Loucy (cell line): ENCODE measurements at regions not wholly inside any gene's neighbourhood (a gene's known extent, or its start where the extent isn't known, plus 50 kb on each side); places are given as distances from the start of the nearest gene placed in this dataset.

Source experiments
- H2AFZ ChIP-seq: fragments of 200-600 bp; sonication (generic); 2 replicates; pipeline ENCODE4 v1.6.0; 2016; ENCODE audit warnings: antibody characterized with exemption, mild to moderate bottlenecking, low read length, moderate library complexity
- H3F3A ChIP-seq: fragments of 200-600 bp; 2 replicates; pipeline ENCODE4 v1.6.0; 2016; ENCODE audit warnings: antibody characterized with exemption, low read depth, mild to moderate bottlenecking
- H3K27me3 ChIP-seq: fragments of 200-600 bp; sonication (generic); 2 replicates; pipeline ENCODE4 v1.6.1; 2014; ENCODE audit warnings: low read length, mild to moderate bottlenecking; ENCODE audit not compliant: insufficient read depth, poor library complexity, severe bottlenecking
- H3K36me3 ChIP-seq: fragments of 200-600 bp; sonication (generic); 2 replicates; pipeline ENCODE4 v1.6.1; 2016; ENCODE audit warnings: low read length; ENCODE audit not compliant: insufficient read depth
- H3K4me1 ChIP-seq: fragments of 200-600 bp; sonication (generic); 2 replicates; pipeline ENCODE4 v1.5.1; 2014; ENCODE audit warnings: low read length, mild to moderate bottlenecking; ENCODE audit not compliant: insufficient read depth, poor library complexity, severe bottlenecking
- H3K4me2 ChIP-seq: fragments of 200-600 bp; sonication (generic); 2 replicates; pipeline ENCODE4 v1.6.0; 2014; ENCODE audit warnings: antibody characterized with exemption, low read length, low read depth, mild to moderate bottlenecking; ENCODE audit not compliant: poor library complexity, severe bottlenecking
- H3K4me3 ChIP-seq: fragments of 200-600 bp; sonication (generic); 2 replicates; pipeline ENCODE4 v1.5.1; 2014; ENCODE audit warnings: low read length, mild to moderate bottlenecking, mixed read lengths; ENCODE audit not compliant: poor library complexity, severe bottlenecking
- H3K79me2 ChIP-seq: fragments of 200-600 bp; sonication (generic); 2 replicates; pipeline ENCODE4 v1.6.1; 2014; ENCODE audit warnings: low read length; ENCODE audit not compliant: insufficient read depth
- H3K9ac ChIP-seq: fragments of 200-600 bp; sonication (generic); 2 replicates; pipeline ENCODE4 v1.6.0; 2014; ENCODE audit warnings: mild to moderate bottlenecking, low read depth, low read length, moderate library complexity; ENCODE audit not compliant: poor library complexity, severe bottlenecking
- H3K9me2 ChIP-seq: fragments of 200-600 bp; sonication (generic); replicated peaks from 2 replicates; pipeline ENCODE4 v1.6.1; 2016; ENCODE audit warnings: low read depth, low read length, mixed read lengths
- H3K9me3 ChIP-seq: fragments of 200-600 bp; sonication (generic); 2 replicates; pipeline ENCODE4 v1.6.1; 2014; ENCODE audit warnings: mild to moderate bottlenecking, antibody characterized with exemption, low read length, low read depth; ENCODE audit not compliant: insufficient read depth
- H4K20me1 ChIP-seq: fragments of 200-600 bp; sonication (generic); 2 replicates; pipeline ENCODE4 v1.6.0; 2014; ENCODE audit warnings: antibody characterized with exemption, low read length, mild to moderate bottlenecking; ENCODE audit not compliant: insufficient read depth, poor library complexity, severe bottlenecking
- EZH2phosphoT487 ChIP-seq: fragments of 200-600 bp; IDR thresholded peaks from 2 replicates; pipeline ENCODE4 v1.6.1; 2018; ENCODE audit warnings: antibody characterized with exemption, mild to moderate bottlenecking, moderate library complexity, borderline replicate concordance
- TF ChIP-seq, protein P1 (sequence below): fragments of 200-600 bp; sonication (generic); conservative IDR thresholded peaks from 2 replicates; pipeline ENCODE4 v1.5.1; 2014; ENCODE audit warnings: mild to moderate bottlenecking, antibody characterized with exemption, low read length

DNA sequence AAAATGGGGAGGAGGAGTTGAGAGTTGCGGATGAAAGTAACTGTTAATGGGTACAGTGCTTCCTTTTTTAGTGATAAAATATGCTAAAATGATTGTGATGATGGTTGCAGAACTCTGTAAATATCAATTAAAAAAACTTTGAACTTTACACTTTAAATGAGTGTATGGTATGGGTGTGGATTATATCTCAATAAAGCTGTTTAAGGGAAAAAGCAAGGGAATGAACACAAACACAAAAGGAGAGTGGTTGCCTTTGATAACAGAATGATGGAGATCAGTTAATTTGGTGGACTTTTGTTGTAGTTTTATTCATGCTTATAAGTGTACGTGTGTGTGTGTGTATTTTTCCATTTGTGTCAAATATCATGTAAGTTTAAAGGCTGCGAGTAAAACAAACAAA lies 186.1 kb downstream of the ZNF608 start:
- no peak overlapping the region for H3K9ac ChIP-seq
- H3K4me1 ChIP-seq: no peaks in the 10 kb centered on the region
- no peaks in the 10 kb centered on the region for H3F3A ChIP-seq
- no peaks in the 10 kb centered on the region for H3K27me3 ChIP-seq
- no peaks in the 10 kb centered on the region for H4K20me1 ChIP-seq
- no peak for TF ChIP-seq EZH2phosphoT487
- TF ChIP-seq, protein P1, sequence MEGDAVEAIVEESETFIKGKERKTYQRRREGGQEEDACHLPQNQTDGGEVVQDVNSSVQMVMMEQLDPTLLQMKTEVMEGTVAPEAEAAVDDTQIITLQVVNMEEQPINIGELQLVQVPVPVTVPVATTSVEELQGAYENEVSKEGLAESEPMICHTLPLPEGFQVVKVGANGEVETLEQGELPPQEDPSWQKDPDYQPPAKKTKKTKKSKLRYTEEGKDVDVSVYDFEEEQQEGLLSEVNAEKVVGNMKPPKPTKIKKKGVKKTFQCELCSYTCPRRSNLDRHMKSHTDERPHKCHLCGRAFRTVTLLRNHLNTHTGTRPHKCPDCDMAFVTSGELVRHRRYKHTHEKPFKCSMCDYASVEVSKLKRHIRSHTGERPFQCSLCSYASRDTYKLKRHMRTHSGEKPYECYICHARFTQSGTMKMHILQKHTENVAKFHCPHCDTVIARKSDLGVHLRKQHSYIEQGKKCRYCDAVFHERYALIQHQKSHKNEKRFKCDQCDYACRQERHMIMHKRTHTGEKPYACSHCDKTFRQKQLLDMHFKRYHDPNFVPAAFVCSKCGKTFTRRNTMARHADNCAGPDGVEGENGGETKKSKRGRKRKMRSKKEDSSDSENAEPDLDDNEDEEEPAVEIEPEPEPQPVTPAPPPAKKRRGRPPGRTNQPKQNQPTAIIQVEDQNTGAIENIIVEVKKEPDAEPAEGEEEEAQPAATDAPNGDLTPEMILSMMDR: no peak
- H2AFZ ChIP-seq: no peak overlapping the region
- H3K9me2 ChIP-seq: no peaks in the 10 kb centered on the region
- no peaks in the 10 kb centered on the region for H3K79me2 ChIP-seq
- H3K4me2 ChIP-seq: no peak overlapping the region
- H3K4me3 ChIP-seq: no peak overlapping the region
- no peaks in the 10 kb centered on the region for H3K9me3 ChIP-seq
- H3K36me3 ChIP-seq: no peaks in the 10 kb centered on the region

DNA sequence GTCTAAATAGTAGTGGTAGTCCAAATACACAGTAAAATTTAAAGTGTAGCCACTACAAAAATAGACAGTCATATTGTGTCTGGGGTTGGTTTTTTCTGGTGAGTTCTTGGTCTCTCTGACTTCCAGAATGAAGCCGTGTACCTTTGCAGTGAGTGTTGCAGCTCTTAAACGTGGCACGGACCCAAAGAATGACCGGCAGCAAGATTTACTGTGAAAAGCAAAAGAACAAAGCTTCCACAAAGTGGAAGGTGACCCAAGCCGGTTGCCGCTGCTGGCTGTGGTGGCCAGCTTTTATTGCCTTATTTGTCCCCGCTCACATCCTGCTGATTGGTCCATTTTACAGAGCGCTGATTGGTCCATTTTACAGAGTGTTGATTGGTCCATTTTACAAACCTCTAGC lies 188.7 kb downstream of the ZNF608 start:
- Histone ChIP-seq H3K9me3 (no peaks in the 10 kb centered on the region), H4K20me1 (no peaks in the 10 kb centered on the region), H3K4me1 (no peaks in the 10 kb centered on the region), H3K9ac (no peak overlapping the region), H3K4me2 (no peak overlapping the region), H3K27me3 (no peaks in the 10 kb centered on the region), H3K9me2 (no peaks in the 10 kb centered on the region), H2AFZ (no peak overlapping the region), H3K4me3 (no peak overlapping the region), H3F3A (no peaks in the 10 kb centered on the region), H3K79me2 (no peaks in the 10 kb centered on the region), H3K36me3 (no peaks in the 10 kb centered on the region)
- TF ChIP-seq, protein P1: no peak
- no peak for TF ChIP-seq EZH2phosphoT487

DNA sequence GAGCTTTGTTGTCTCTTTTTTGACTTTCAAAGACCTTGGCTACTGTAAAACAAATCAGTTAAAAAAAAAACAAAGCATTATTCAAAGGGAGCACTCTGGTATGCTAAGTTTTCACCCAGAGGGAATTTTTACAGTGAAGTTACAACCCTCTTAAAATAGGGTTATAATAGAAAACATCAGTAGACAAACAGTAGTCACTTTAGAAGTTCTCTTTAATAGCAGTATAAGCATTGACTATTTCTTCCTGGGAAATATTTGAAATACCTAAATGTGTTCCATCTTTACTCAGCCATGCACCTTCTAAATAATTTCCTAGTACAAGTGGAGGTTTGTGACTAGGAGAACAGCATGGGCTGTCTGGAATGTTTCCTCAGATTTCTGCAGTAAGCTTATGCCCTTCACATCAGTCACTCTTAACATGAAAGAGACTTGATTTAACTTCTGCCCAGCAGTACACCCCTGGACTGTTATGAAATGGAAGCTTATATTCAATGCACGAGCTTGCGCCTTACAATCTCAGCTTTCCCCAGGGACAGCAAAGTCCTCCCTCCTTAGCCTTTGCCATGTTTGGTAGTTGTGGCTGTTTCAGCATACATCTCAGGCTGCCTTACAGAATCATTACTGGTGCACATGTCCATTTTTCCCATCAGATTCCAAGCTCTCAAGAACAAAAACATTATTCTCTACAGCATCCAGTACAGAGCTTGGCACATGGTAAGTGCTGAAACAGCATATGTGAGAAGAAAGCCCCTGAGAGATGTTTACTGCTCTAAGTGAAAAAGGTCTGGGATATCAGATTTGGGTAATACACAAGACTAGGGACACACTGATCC lies 191.5 kb downstream of the ZNF608 start:
- Histone ChIP-seq H3K27me3 (no peaks in the 10 kb centered on the region), H3K9ac (no peak overlapping the region), H2AFZ (no peak overlapping the region), H4K20me1 (no peaks in the 10 kb centered on the region), H3K4me3 (no peak overlapping the region), H3K4me2 (no peak overlapping the region), H3K9me3 (no peaks in the 10 kb centered on the region), H3K36me3 (no peaks in the 10 kb centered on the region), H3K9me2 (no peaks in the 10 kb centered on the region), H3K4me1 (no peaks in the 10 kb centered on the region), H3K79me2 (no peaks in the 10 kb centered on the region), H3F3A (no peaks in the 10 kb centered on the region)
- TF ChIP-seq, protein P1: no peak
- no peak for TF ChIP-seq EZH2phosphoT487
